SJCRH30 (cell line): ENCODE measurements at regions not wholly inside any gene's neighbourhood (a gene's known extent, or its start where the extent isn't known, plus 50 kb on each side); places are given as distances from the start of the nearest gene placed in this dataset.

Source experiments
- DNase-seq, 2 experiments: peaks; one replicate each; pipeline ENCODE4 v3.0.0-alpha.2; 2015 to 2020
- H3K27ac ChIP-seq: fragments of 250-450 bp; sonication (Bioruptor Pico); 2 replicates; pipeline ENCODE4 v1.5.1; 2020; ENCODE audit warnings: mild to moderate bottlenecking, moderate library complexity
- H3K27me3 ChIP-seq: fragments of 250-450 bp; sonication (Bioruptor Pico); 2 replicates; pipeline ENCODE4 v1.5.1; 2020; ENCODE audit warnings: mild to moderate bottlenecking, moderate library complexity
- H3K36me3 ChIP-seq: fragments of 250-450 bp; sonication (Bioruptor Pico); 2 replicates; pipeline ENCODE4 v1.5.1; 2020; ENCODE audit warnings: mild to moderate bottlenecking, moderate library complexity
- H3K4me1 ChIP-seq: fragments of 250-450 bp; sonication (Bioruptor Pico); 2 replicates; pipeline ENCODE4 v1.5.1; 2020; ENCODE audit warnings: mild to moderate bottlenecking, moderate library complexity
- H3K4me3 ChIP-seq: fragments of 250-450 bp; sonication (Bioruptor Pico); 2 replicates; pipeline ENCODE4 v1.5.1; 2020; ENCODE audit warnings: mild to moderate bottlenecking, moderate library complexity
- H3K9me3 ChIP-seq: fragments of 250-450 bp; sonication (Bioruptor Pico); replicated peaks from 2 replicates; pipeline ENCODE4 v1.5.1; 2020; ENCODE audit warnings: mild to moderate bottlenecking, moderate library complexity

GRCh38 chr15:39488961-39489360, 91.9 kb upstream of the THBS1 start:
- no peak for DNase-seq
- H3K4me3 ChIP-seq: no peak overlapping the region
- H3K27ac ChIP-seq: no peak overlapping the region
- no peaks in the 10 kb centered on the region for H3K9me3 ChIP-seq
- H3K4me1 ChIP-seq: no peaks in the 10 kb centered on the region
- H3K27me3 ChIP-seq: no peaks in the 10 kb centered on the region
- H3K36me3 ChIP-seq: no peaks in the 10 kb centered on the region

GRCh38 chr15:39491115-39491885, 89.6 kb upstream of the THBS1 start:
- no peak for DNase-seq
- peaks cover 13% of the 10 kb centered on the region for H3K4me1 ChIP-seq

GRCh38 chr15:39491886-39492490, 88.9 kb upstream of the THBS1 start:
- DNase-seq: no peak
- Histone ChIP-seq H3K4me1 (peaks cover 20% of the 10 kb centered on the region), H3K4me3 (no peak overlapping the region)

More at GRCh38 chr15:39491115-39491885, 89.6 kb upstream of the THBS1 start:
- Histone ChIP-seq H3K36me3 (no peaks in the 10 kb centered on the region), H3K27me3 (no peaks in the 10 kb centered on the region), H3K9me3 (0 out of 2 replicates have a peak, but pooled peaks cover 3% of the 10 kb centered on the region), H3K27ac (no peak overlapping the region), H3K4me3 (no peak overlapping the region)

GRCh38 chr15:39493424-39494067, 87.3 kb upstream of the THBS1 start:
- 0 out of 2 replicates have a peak, but pooled peaks cover 3% of the 10 kb centered on the region for H3K9me3 ChIP-seq
- no peak overlapping the region for H3K4me3 ChIP-seq
- peaks cover 20% of the 10 kb centered on the region for H3K4me1 ChIP-seq
- DNase-seq: no peak
- no peaks in the 10 kb centered on the region for H3K36me3 ChIP-seq
- H3K27me3 ChIP-seq: no peaks in the 10 kb centered on the region
- H3K27ac ChIP-seq: no peak overlapping the region

More at GRCh38 chr15:39491886-39492490, 88.9 kb upstream of the THBS1 start:
- H3K27ac ChIP-seq: no peak overlapping the region
- no peaks in the 10 kb centered on the region for H3K36me3 ChIP-seq
- no peaks in the 10 kb centered on the region for H3K27me3 ChIP-seq
- H3K9me3 ChIP-seq: 0 out of 2 replicates have a peak, but pooled peaks cover 3% of the 10 kb centered on the region

- Histone ChIP-seq H3K4me3 (no peak overlapping the region), H3K9me3 (0 out of 2 replicates have a peak, but pooled peaks cover 3% of the 10 kb centered on the region), H3K36me3 (no peaks in the 10 kb centered on the region), H3K27ac (no peak overlapping the region), H3K27me3 (no peaks in the 10 kb centered on the region), H3K4me1 (peaks cover 20% of the 10 kb centered on the region)
- DNase-seq: no peak
Observed at GRCh38 chr15:39494462-39494861, 86.4 kb upstream of the THBS1 start.

- H3K36me3 ChIP-seq: no peaks in the 10 kb centered on the region
- DNase-seq: peak; percentile 66 to 69
- 0 out of 2 replicates have a peak, but pooled peaks cover 3% of the 10 kb centered on the region for H3K9me3 ChIP-seq
- H3K4me1 ChIP-seq: peaks cover 20% of the 10 kb centered on the region
- H3K27me3 ChIP-seq: no peaks in the 10 kb centered on the region
- H3K4me3 ChIP-seq: no peak overlapping the region
- H3K27ac ChIP-seq: peak overlapping the region; percentile 25; the same call in 1 of the 2 replicates
Observed at GRCh38 chr15:39495871-39496840, 84.7 kb upstream of the THBS1 start.

GRCh38 chr15:39497016-39497758, 83.7 kb upstream of the THBS1 start:
- 0 out of 2 replicates have a peak, but pooled peaks cover 3% of the 10 kb centered on the region for H3K9me3 ChIP-seq
- no peak overlapping the region for H3K4me3 ChIP-seq
- H3K27me3 ChIP-seq: no peaks in the 10 kb centered on the region
- H3K36me3 ChIP-seq: no peaks in the 10 kb centered on the region
- peaks cover 20% of the 10 kb centered on the region for H3K4me1 ChIP-seq
- no peak overlapping the region; the same call in 1 of the 2 replicates for H3K27ac ChIP-seq
- no peak for DNase-seq

- H3K27me3 ChIP-seq: no peaks in the 10 kb centered on the region
- DNase-seq: no peak
- no peaks in the 10 kb centered on the region for H3K36me3 ChIP-seq
- no peak overlapping the region for H3K27ac ChIP-seq
- H3K9me3 ChIP-seq: 0 out of 2 replicates have a peak, but pooled peaks cover 3% of the 10 kb centered on the region
- no peak overlapping the region for H3K4me3 ChIP-seq
- H3K4me1 ChIP-seq: peaks cover 20% of the 10 kb centered on the region
Observed at GRCh38 chr15:39497759-39498565, 82.9 kb upstream of the THBS1 start.

- Histone ChIP-seq H3K4me3 (no peak overlapping the region), H3K4me1 (peaks cover 20% of the 10 kb centered on the region), H3K27me3 (no peaks in the 10 kb centered on the region), H3K9me3 (0 out of 2 replicates have a peak, but pooled peaks cover 3% of the 10 kb centered on the region), H3K36me3 (no peaks in the 10 kb centered on the region), H3K27ac (no peak overlapping the region)
- no peak for DNase-seq
Observed at GRCh38 chr15:39498629-39499028, 82.2 kb upstream of the THBS1 start.

- no peaks in the 10 kb centered on the region for H3K27me3 ChIP-seq
- H3K4me3 ChIP-seq: no peak overlapping the region
- H3K27ac ChIP-seq: no peak overlapping the region
- 0 out of 2 replicates have a peak, but pooled peaks cover 3% of the 10 kb centered on the region for H3K9me3 ChIP-seq
- H3K36me3 ChIP-seq: no peaks in the 10 kb centered on the region
- peaks cover 20% of the 10 kb centered on the region for H3K4me1 ChIP-seq
- no peak for DNase-seq
Observed at GRCh38 chr15:39499042-39499441, 81.8 kb upstream of the THBS1 start.

- Histone ChIP-seq H3K4me3 (no peak overlapping the region), H3K27me3 (no peaks in the 10 kb centered on the region), H3K4me1 (peaks cover 20% of the 10 kb centered on the region), H3K9me3 (0 out of 2 replicates have a peak, but pooled peaks cover 3% of the 10 kb centered on the region), H3K36me3 (no peaks in the 10 kb centered on the region), H3K27ac (no peak overlapping the region)
- no peak for DNase-seq
Observed at GRCh38 chr15:39499681-39500080, 81.2 kb upstream of the THBS1 start.

GRCh38 chr15:39501366-39502081, 79.4 kb upstream of the THBS1 start:
- H3K27ac ChIP-seq: no peak overlapping the region
- H3K9me3 ChIP-seq: no peaks in the 10 kb centered on the region
- no peak for DNase-seq
- no peak overlapping the region for H3K4me3 ChIP-seq
- no peaks in the 10 kb centered on the region for H3K27me3 ChIP-seq
- H3K4me1 ChIP-seq: peaks cover 7% of the 10 kb centered on the region
- no peaks in the 10 kb centered on the region for H3K36me3 ChIP-seq
